ENCODE measurements at regions not wholly inside any gene's neighbourhood (a gene's known extent, or its start where the extent isn't known, plus 50 kb on each side); places are given as distances from the start of the nearest gene placed in this dataset.

DNA sequence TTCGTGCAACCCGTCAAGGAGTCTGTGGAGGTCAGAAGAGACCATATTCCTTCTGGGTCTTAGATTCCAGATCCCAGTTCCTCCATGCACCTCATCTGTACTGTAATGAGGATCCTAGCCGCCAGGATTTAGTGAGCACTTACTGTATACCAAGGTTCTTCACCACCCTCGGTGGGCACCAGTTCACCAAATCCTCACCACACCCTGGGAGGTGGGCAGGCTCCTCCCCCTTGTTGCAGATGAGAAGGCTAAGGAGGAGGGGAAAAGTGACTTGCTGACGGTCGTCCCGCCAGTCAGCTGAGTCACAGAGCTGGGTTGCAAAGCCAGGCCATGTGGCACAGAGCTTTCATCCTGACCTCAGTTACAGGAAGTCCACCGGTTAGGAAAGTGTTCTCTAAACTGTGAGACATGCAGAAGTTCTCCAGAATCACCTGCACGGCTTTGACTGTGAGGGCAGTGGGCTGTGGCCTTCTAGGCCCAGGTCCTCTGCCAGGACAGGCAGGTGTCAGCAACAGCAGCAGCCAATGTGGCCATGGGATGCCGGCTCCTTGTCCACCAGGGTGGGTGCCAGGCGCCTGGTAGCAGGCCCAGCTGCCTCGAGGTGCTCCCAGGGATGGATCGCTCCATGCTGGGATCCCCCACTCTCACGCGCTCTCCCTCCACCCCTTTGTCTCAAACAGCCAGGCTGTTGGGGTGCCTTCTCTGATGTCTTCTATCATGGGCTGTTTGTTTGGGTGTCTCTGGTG is 240.3 kb upstream of the GSE1 start:
- in situ Hi-C loops (cut with MboI; ENCODE audit: low pct_unique_long_range_greater_than_20kb, low sequenced_read_pairs, unreplicated experiment) = no loop called here
- TF ChIP-seq, protein P1, sequence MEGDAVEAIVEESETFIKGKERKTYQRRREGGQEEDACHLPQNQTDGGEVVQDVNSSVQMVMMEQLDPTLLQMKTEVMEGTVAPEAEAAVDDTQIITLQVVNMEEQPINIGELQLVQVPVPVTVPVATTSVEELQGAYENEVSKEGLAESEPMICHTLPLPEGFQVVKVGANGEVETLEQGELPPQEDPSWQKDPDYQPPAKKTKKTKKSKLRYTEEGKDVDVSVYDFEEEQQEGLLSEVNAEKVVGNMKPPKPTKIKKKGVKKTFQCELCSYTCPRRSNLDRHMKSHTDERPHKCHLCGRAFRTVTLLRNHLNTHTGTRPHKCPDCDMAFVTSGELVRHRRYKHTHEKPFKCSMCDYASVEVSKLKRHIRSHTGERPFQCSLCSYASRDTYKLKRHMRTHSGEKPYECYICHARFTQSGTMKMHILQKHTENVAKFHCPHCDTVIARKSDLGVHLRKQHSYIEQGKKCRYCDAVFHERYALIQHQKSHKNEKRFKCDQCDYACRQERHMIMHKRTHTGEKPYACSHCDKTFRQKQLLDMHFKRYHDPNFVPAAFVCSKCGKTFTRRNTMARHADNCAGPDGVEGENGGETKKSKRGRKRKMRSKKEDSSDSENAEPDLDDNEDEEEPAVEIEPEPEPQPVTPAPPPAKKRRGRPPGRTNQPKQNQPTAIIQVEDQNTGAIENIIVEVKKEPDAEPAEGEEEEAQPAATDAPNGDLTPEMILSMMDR (IDR thresholded peaks at IDR 0.05; ENCODE audit: extremely low read depth, insufficient read depth, missing control alignments) = no peak
- DNase-seq (ENCODE audit: low spot score) = no peak

- TF ChIP-seq, protein P1 (IDR thresholded peaks at IDR 0.05; ENCODE audit: extremely low read depth, insufficient read depth, missing control alignments) = no peak
- no peak for DNase-seq (ENCODE audit: low spot score)
- in situ Hi-C loops (cut with MboI; ENCODE audit: low pct_unique_long_range_greater_than_20kb, low sequenced_read_pairs, unreplicated experiment) = no loop called here
Measured at GRCh38 chr16:85373741-85374570, 239.2 kb upstream of the GSE1 start.

- in situ Hi-C loops (cut with MboI; ENCODE audit: low pct_unique_long_range_greater_than_20kb, low sequenced_read_pairs, unreplicated experiment) = no loop called here
- no peak for DNase-seq (ENCODE audit: low spot score)
- TF ChIP-seq, protein P1 (IDR thresholded peaks at IDR 0.05; ENCODE audit: extremely low read depth, insufficient read depth, missing control alignments) = no peak
Measured at GRCh38 chr16:85374571-85374872, 238.6 kb upstream of the GSE1 start.

GRCh38 chr16:85375282-85375681 is 237.8 kb upstream of the GSE1 start:
- in situ Hi-C loops (cut with MboI; ENCODE audit: low pct_unique_long_range_greater_than_20kb, low sequenced_read_pairs, unreplicated experiment) = no loop called here
- DNase-seq (ENCODE audit: low spot score) = no peak
- TF ChIP-seq, protein P1 (IDR thresholded peaks at IDR 0.05; ENCODE audit: extremely low read depth, insufficient read depth, missing control alignments) = no peak

- DNase-seq (ENCODE audit: low spot score) = no peak
- TF ChIP-seq, protein P1 (IDR thresholded peaks at IDR 0.05; ENCODE audit: extremely low read depth, insufficient read depth, missing control alignments) = no peak
- in situ Hi-C loops (cut with MboI; ENCODE audit: low pct_unique_long_range_greater_than_20kb, low sequenced_read_pairs, unreplicated experiment) = no loop called here
Measured at GRCh38 chr16:85376292-85377095, 236.6 kb upstream of the GSE1 start.

DNA sequence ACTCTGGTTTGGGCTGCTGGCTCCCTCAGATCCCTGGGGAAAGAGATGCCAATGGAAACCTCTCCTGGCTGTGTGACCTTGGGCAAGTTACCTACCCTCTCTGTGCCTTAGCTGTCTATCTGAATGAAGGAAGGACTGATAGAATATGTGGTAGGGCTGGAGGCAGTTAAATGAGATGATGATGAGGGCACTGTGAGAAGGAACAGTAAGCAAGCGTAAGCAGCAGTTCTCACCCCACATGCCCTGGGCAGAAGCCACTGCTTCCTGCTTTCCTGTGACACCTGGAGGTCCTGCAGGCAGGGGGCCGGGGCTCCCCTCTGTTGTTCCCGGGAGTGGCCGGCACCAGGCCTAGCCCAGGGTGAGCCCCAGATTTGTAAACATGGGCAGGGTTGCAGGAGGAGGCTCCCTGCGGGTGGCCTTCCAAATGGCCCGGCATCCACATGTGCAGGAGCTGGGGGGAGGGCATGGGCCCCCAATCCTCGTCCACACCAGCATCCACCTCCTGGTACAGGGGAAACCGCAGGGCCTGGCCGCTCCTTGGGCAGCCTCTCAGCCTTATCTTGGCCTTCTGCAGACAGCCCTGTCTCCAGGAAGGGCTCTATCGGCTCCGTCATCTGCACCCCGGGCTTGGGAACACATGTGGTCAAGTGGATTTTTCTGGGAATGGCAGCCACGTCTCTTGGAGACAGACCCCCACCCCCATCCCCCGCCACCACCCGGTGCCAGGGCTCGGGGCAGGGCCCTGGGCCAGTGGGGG is 235.6 kb upstream of the GSE1 start:
- in situ Hi-C loops (cut with MboI; ENCODE audit: low pct_unique_long_range_greater_than_20kb, low sequenced_read_pairs, unreplicated experiment) = no loop called here
- TF ChIP-seq, protein P1 (IDR thresholded peaks at IDR 0.05; ENCODE audit: extremely low read depth, insufficient read depth, missing control alignments) = no peak
- no peak for DNase-seq (ENCODE audit: low spot score)
